ENCODE measurements at regions not wholly inside any gene's neighbourhood (a gene's known extent, or its start where the extent isn't known, plus 50 kb on each side); places are given as distances from the start of the nearest gene placed in this dataset.

GRCh38 chr12:89791286-89791685 lies 82.6 kb upstream of the ATP2B1 start:
- no peak for ATAC-seq (ENCODE audit: insufficient read depth, low FRiP score)
- WGBS, 2 donors: 67 to 76% methylated on average over 2 of the region's 2 CpGs

GRCh38 chr12:89789862-89790261 lies 81.2 kb upstream of the ATP2B1 start:
- DNase-seq (peak in 2 of 3 donors; percentile 12 to 18), ATAC-seq (ENCODE audit: insufficient read depth, low FRiP score) (no peak)
- Histone ChIP-seq H3K27ac (ENCODE audit: low read depth in 1 of 2, low read length in 1 of 2) (no peak overlapping the region), H3K4me3 (no peak overlapping the region), H3K9me3 (ENCODE audit: control insufficient read depth in 4 of 4, insufficient read depth in 3 of 4, low read length in 3 of 4) (peaks cover 0 to 6% (median 0%) of the 10 kb centered on the region in 4 donors), H3K4me1 (ENCODE audit: control insufficient read depth in 5 of 5, insufficient read depth in 5 of 5, low read length in 5 of 5) (no peaks in the 10 kb centered on the region), H3K36me3 (ENCODE audit: control insufficient read depth in 4 of 4, insufficient read depth in 4 of 4, low read length in 4 of 4) (no peaks in the 10 kb centered on the region), H3K27me3 (ENCODE audit: control insufficient read depth in 3 of 3, insufficient read depth in 3 of 3, low read length in 2 of 3) (no peaks in the 10 kb centered on the region), H3K9ac (ENCODE audit: insufficient read depth in 1 of 2, low read length in 2 of 2) (no peak overlapping the region)
- 18 to 32% methylated on average over 1 of the region's 1 CpG for WGBS, 2 donors
- no peak for TF ChIP-seq CTCF (IDR thresholded peaks at IDR 0.05; ENCODE audit: control extremely low read depth, extremely low read depth)

More at GRCh38 chr12:89791286-89791685, 82.6 kb upstream of the ATP2B1 start:
- no peak for DNase-seq
- Histone ChIP-seq H3K9ac (ENCODE audit: insufficient read depth in 1 of 2, low read length in 2 of 2) (no peak overlapping the region), H3K9me3 (ENCODE audit: control insufficient read depth in 4 of 4, insufficient read depth in 3 of 4, low read length in 3 of 4) (peaks cover 0 to 5% (median 0%) of the 10 kb centered on the region in 4 donors), H3K36me3 (ENCODE audit: control insufficient read depth in 4 of 4, insufficient read depth in 4 of 4, low read length in 4 of 4) (no peaks in the 10 kb centered on the region), H3K27ac (ENCODE audit: low read depth in 1 of 2, low read length in 1 of 2) (no peak overlapping the region), H3K27me3 (ENCODE audit: control insufficient read depth in 3 of 3, insufficient read depth in 3 of 3, low read length in 2 of 3) (no peaks in the 10 kb centered on the region), H3K4me1 (ENCODE audit: control insufficient read depth in 5 of 5, insufficient read depth in 5 of 5, low read length in 5 of 5) (no peaks in the 10 kb centered on the region), H3K4me3 (no peak overlapping the region)
- TF ChIP-seq CTCF (IDR thresholded peaks at IDR 0.05; ENCODE audit: control extremely low read depth, extremely low read depth): no peak

GRCh38 chr12:89787763-89788162 lies 79.1 kb upstream of the ATP2B1 start:
- Histone ChIP-seq H3K9me3 (ENCODE audit: control insufficient read depth in 4 of 4, insufficient read depth in 3 of 4, low read length in 3 of 4) (peaks cover 0 to 6% (median 0%) of the 10 kb centered on the region in 4 donors), H3K4me3 (no peak overlapping the region), H3K9ac (ENCODE audit: insufficient read depth in 1 of 2, low read length in 2 of 2) (no peak overlapping the region), H3K27ac (ENCODE audit: low read depth in 1 of 2, low read length in 1 of 2) (no peak overlapping the region), H3K36me3 (ENCODE audit: control insufficient read depth in 4 of 4, insufficient read depth in 4 of 4, low read length in 4 of 4) (no peaks in the 10 kb centered on the region), H3K27me3 (ENCODE audit: control insufficient read depth in 3 of 3, insufficient read depth in 3 of 3, low read length in 2 of 3) (no peaks in the 10 kb centered on the region), H3K4me1 (ENCODE audit: control insufficient read depth in 5 of 5, insufficient read depth in 5 of 5, low read length in 5 of 5) (peaks cover 0 to 16% (median 0%) of the 10 kb centered on the region in 5 donors)
- 77 to 85% methylated on average over 2 of the region's 2 CpGs for WGBS, 2 donors
- DNase-seq: no peak
- no peak for ATAC-seq (ENCODE audit: insufficient read depth, low FRiP score)
- no peak for TF ChIP-seq CTCF (IDR thresholded peaks at IDR 0.05; ENCODE audit: control extremely low read depth, extremely low read depth)

- H3K36me3 ChIP-seq (ENCODE audit: control insufficient read depth in 4 of 4, insufficient read depth in 4 of 4, low read length in 4 of 4): no peaks in the 10 kb centered on the region
- peaks cover 0 to 6% (median 0%) of the 10 kb centered on the region in 4 donors for H3K9me3 ChIP-seq (ENCODE audit: control insufficient read depth in 4 of 4, insufficient read depth in 3 of 4, low read length in 3 of 4)
- no peak for TF ChIP-seq CTCF (IDR thresholded peaks at IDR 0.05; ENCODE audit: control extremely low read depth, extremely low read depth)
- no peaks in the 10 kb centered on the region for H3K27me3 ChIP-seq (ENCODE audit: control insufficient read depth in 3 of 3, insufficient read depth in 3 of 3, low read length in 2 of 3)
- no peak overlapping the region for H3K27ac ChIP-seq (ENCODE audit: low read depth in 1 of 2, low read length in 1 of 2)
- DNase-seq: no peak
- ATAC-seq (ENCODE audit: insufficient read depth, low FRiP score): no peak
- H3K9ac ChIP-seq (ENCODE audit: insufficient read depth in 1 of 2, low read length in 2 of 2): no peak overlapping the region
- 89 to 90% methylated on average over 2 of the region's 2 CpGs for WGBS, 2 donors
- peaks cover 0 to 31% (median 0%) of the 10 kb centered on the region in 5 donors for H3K4me1 ChIP-seq (ENCODE audit: control insufficient read depth in 5 of 5, insufficient read depth in 5 of 5, low read length in 5 of 5)
- no peak overlapping the region for H3K4me3 ChIP-seq
These were observed 77.7 kb upstream of the ATP2B1 start for GRCh38 chr12:89786177-89786810.

Data from lung (tissue), 11 donors.